ENCODE measurements at regions not wholly inside any gene's neighbourhood (a gene's known extent, or its start where the extent isn't known, plus 50 kb on each side); places are given as distances from the start of the nearest gene placed in this dataset.

GRCh38 chr2:2574401-2575180 lies 243.5 kb upstream of the MYT1L start:
- DNase-seq = no peak

- no peak for DNase-seq
Observed at GRCh38 chr2:2573658-2574293, 242.7 kb upstream of the MYT1L start.

GRCh38 chr2:2573205-2573604 lies 242.1 kb upstream of the MYT1L start:
- no peak for DNase-seq

GRCh38 chr2:2572393-2573204 lies 241.5 kb upstream of the MYT1L start:
- DNase-seq = no peak

- no peak for DNase-seq
Observed at GRCh38 chr2:2571301-2572150, 240.5 kb upstream of the MYT1L start.

- DNase-seq = no peak
Observed at GRCh38 chr2:2570871-2571270, 239.8 kb upstream of the MYT1L start.

GRCh38 chr2:2570360-2570759 lies 239.3 kb upstream of the MYT1L start:
- DNase-seq = no peak

GRCh38 chr2:2569836-2570235 lies 238.8 kb upstream of the MYT1L start:
- no peak for DNase-seq

GRCh38 chr2:2569306-2569705 lies 238.2 kb upstream of the MYT1L start:
- no peak for DNase-seq

GRCh38 chr2:2568411-2568810 lies 237.3 kb upstream of the MYT1L start:
- no peak for DNase-seq

GRCh38 chr2:2567776-2568175 lies 236.7 kb upstream of the MYT1L start:
- no peak for DNase-seq

- no peak for DNase-seq
Observed at GRCh38 chr2:2566396-2567323, 235.6 kb upstream of the MYT1L start.

GRCh38 chr2:2565671-2566070 lies 234.6 kb upstream of the MYT1L start:
- no peak for DNase-seq

- no peak for DNase-seq
Observed at GRCh38 chr2:2564300-2565078, 233.4 kb upstream of the MYT1L start.

GRCh38 chr2:2563309-2563860 lies 232.3 kb upstream of the MYT1L start:
- DNase-seq = no peak

- DNase-seq = no peak
Observed at GRCh38 chr2:2562867-2563266, 231.8 kb upstream of the MYT1L start.

- DNase-seq = no peak
Observed at GRCh38 chr2:2561346-2562095, 230.4 kb upstream of the MYT1L start.

GRCh38 chr2:2560374-2561015 lies 229.4 kb upstream of the MYT1L start:
- no peak for DNase-seq

- no peak for DNase-seq
Observed at GRCh38 chr2:2558476-2558875, 227.4 kb upstream of the MYT1L start.

Data from 8988T (cell line).